Lung (tissue), 11 donors: ENCODE measurements at regions not wholly inside any gene's neighbourhood (a gene's known extent, or its start where the extent isn't known, plus 50 kb on each side); places are given as distances from the start of the nearest gene placed in this dataset.

Source experiments
- ATAC-seq: fragments of 200-7000 bp; cut with Tn5 transposase; one replicate; pipeline ENCODE4 v1.9.1; 2020; ENCODE audit warnings: moderate number of reproducible peaks; ENCODE audit not compliant: insufficient read depth, low FRiP score
- DNase-seq, 3 donors: peaks; one replicate each; pipeline ENCODE4 v3.0.0-alpha.2; 2013 to 2017
- H3K27ac ChIP-seq, 2 donors: one replicate each; pipeline ENCODE4 v1.5.1; 2013; ENCODE audit warnings: mild to moderate bottlenecking in 2 of 2, moderate library complexity in 2 of 2, control low read depth in 1 of 2, inconsistent platforms in 1 of 2, low read depth in 1 of 2, low read length in 1 of 2
- H3K27me3 ChIP-seq, 3 donors: one replicate each; pipeline ENCODE4 v1.5.1; 2013; ENCODE audit warnings: low read length in 2 of 3; ENCODE audit not compliant: control insufficient read depth in 3 of 3, insufficient read depth in 3 of 3
- H3K36me3 ChIP-seq, 4 donors: one replicate each; pipeline ENCODE4 v1.5.1; 2013; ENCODE audit warnings: low read length in 4 of 4, mild to moderate bottlenecking in 1 of 4, moderate library complexity in 1 of 4; ENCODE audit not compliant: control insufficient read depth in 4 of 4, insufficient read depth in 4 of 4
- H3K4me1 ChIP-seq, 5 donors: one replicate each; pipeline ENCODE4 v1.5.1; 2013; ENCODE audit warnings: low read length in 5 of 5, mild to moderate bottlenecking in 2 of 5, moderate library complexity in 1 of 5; ENCODE audit not compliant: control insufficient read depth in 5 of 5, insufficient read depth in 5 of 5
- H3K4me3 ChIP-seq: one replicate; pipeline ENCODE4 v1.5.1; 2013; ENCODE audit warnings: mild to moderate bottlenecking, control low read depth, moderate library complexity
- H3K9ac ChIP-seq, 2 donors: one replicate each; pipeline ENCODE4 v1.5.1; 2013; ENCODE audit warnings: low read length in 2 of 2, control low read depth in 1 of 2; ENCODE audit not compliant: insufficient read depth in 1 of 2
- H3K9me3 ChIP-seq, 4 donors: one replicate each; pipeline ENCODE4 v1.5.1; 2013; ENCODE audit warnings: low read length in 3 of 4, mild to moderate bottlenecking in 1 of 4, moderate library complexity in 1 of 4; ENCODE audit not compliant: control insufficient read depth in 4 of 4, insufficient read depth in 3 of 4
- WGBS, 2 donors: extraction: QIAGEN DNeasy Blood & Tissue Kit; methylation state at CpG; one replicate each; pipeline ENCODE4 v1.1.7; 2013; 5-methylcytosine and 5-hydroxymethylcytosine counted together
- TF ChIP-seq, protein P1 (sequence below): IDR thresholded peaks from 2 replicates; pipeline ENCODE4 v1.5.1; 2012; ENCODE audit warnings: mild to moderate bottlenecking; ENCODE audit errors: control extremely low read depth, extremely low read depth
- donor health status: control.
- donor health status: control.
- donor health status: Bipolar disorder and iron deficiency.
- donor health status: healthy.
- donor health status: DM: yes; HTN: yes; CAD: no.

GRCh38 chr15:53841651-53842050, 82.2 kb upstream of the WDR72 start:
- Histone ChIP-seq H3K4me3 (no peak overlapping the region), H3K9me3 (no peaks in the 10 kb centered on the region), H3K4me1 (peaks cover 0 to 5% (median 0%) of the 10 kb centered on the region in 5 donors), H3K27me3 (no peaks in the 10 kb centered on the region), H3K27ac (no peak overlapping the region), H3K9ac (no peak overlapping the region), H3K36me3 (no peaks in the 10 kb centered on the region)
- ATAC-seq = no peak
- TF ChIP-seq, protein P1, sequence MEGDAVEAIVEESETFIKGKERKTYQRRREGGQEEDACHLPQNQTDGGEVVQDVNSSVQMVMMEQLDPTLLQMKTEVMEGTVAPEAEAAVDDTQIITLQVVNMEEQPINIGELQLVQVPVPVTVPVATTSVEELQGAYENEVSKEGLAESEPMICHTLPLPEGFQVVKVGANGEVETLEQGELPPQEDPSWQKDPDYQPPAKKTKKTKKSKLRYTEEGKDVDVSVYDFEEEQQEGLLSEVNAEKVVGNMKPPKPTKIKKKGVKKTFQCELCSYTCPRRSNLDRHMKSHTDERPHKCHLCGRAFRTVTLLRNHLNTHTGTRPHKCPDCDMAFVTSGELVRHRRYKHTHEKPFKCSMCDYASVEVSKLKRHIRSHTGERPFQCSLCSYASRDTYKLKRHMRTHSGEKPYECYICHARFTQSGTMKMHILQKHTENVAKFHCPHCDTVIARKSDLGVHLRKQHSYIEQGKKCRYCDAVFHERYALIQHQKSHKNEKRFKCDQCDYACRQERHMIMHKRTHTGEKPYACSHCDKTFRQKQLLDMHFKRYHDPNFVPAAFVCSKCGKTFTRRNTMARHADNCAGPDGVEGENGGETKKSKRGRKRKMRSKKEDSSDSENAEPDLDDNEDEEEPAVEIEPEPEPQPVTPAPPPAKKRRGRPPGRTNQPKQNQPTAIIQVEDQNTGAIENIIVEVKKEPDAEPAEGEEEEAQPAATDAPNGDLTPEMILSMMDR = no peak
- no peak for DNase-seq
- WGBS, 2 donors = 0 to 46% methylated on average over 1 of the region's 1 CpG

- no peaks in the 10 kb centered on the region for H3K36me3 ChIP-seq
- TF ChIP-seq, protein P1 = no peak
- H3K9me3 ChIP-seq = no peaks in the 10 kb centered on the region
- H3K9ac ChIP-seq = no peak overlapping the region
- no peaks in the 10 kb centered on the region for H3K27me3 ChIP-seq
- DNase-seq = no peak
- H3K4me1 ChIP-seq = peaks cover 0 to 6% (median 0%) of the 10 kb centered on the region in 5 donors
- ATAC-seq = no peak
- H3K4me3 ChIP-seq = no peak overlapping the region
- WGBS, 2 donors = 88 to 98% methylated on average over 2 of the region's 2 CpGs
- no peak overlapping the region for H3K27ac ChIP-seq
Measured at GRCh38 chr15:53840681-53841080, 81.2 kb upstream of the WDR72 start.

- TF ChIP-seq, protein P1 = no peak
- H3K9ac ChIP-seq = no peak overlapping the region
- peak; percentile 76 for ATAC-seq
- H3K4me3 ChIP-seq = no peak overlapping the region
- 46 to 54% methylated on average over 3 of the region's 3 CpGs for WGBS, 2 donors
- no peaks in the 10 kb centered on the region for H3K9me3 ChIP-seq
- no peaks in the 10 kb centered on the region for H3K27me3 ChIP-seq
- H3K27ac ChIP-seq = no peak overlapping the region
- no peaks in the 10 kb centered on the region for H3K36me3 ChIP-seq
- DNase-seq = peak; percentile 65 to 82 (median 67)
- peaks cover 0 to 34% (median 9%) of the 10 kb centered on the region in 5 donors for H3K4me1 ChIP-seq
Measured at GRCh38 chr15:53837263-53837662, 77.8 kb upstream of the WDR72 start.

GRCh38 chr15:53836618-53837017, 77.2 kb upstream of the WDR72 start:
- Histone ChIP-seq H3K4me1 (peaks cover 0 to 41% (median 14%) of the 10 kb centered on the region in 5 donors), H3K27ac (no peak overlapping the region), H3K27me3 (no peaks in the 10 kb centered on the region), H3K9ac (no peak overlapping the region), H3K4me3 (no peak overlapping the region), H3K36me3 (no peaks in the 10 kb centered on the region), H3K9me3 (no peaks in the 10 kb centered on the region)
- 56 to 74% methylated on average over 4 of the region's 4 CpGs for WGBS, 2 donors
- TF ChIP-seq, protein P1 = no peak
- ATAC-seq (no peak), DNase-seq (peak in 2 of 3 donors; percentile 38 to 57)
